Erythroblast (primary cell): ENCODE measurements at regions not wholly inside any gene's neighbourhood (a gene's known extent, or its start where the extent isn't known, plus 50 kb on each side); places are given as distances from the start of the nearest gene placed in this dataset.

Experiments
- GATA1 ChIP-seq: IDR thresholded peaks from 2 replicates; pipeline ENCODE4 v1.6.1; 2011; ENCODE audit warnings: low read depth, mild to moderate bottlenecking, control low read depth, low read length, moderate library complexity
- POLR2A ChIP-seq: IDR thresholded peaks from 2 replicates; pipeline ENCODE4 v1.6.1; 2011; ENCODE audit warnings: mild to moderate bottlenecking, low read length

DNA sequence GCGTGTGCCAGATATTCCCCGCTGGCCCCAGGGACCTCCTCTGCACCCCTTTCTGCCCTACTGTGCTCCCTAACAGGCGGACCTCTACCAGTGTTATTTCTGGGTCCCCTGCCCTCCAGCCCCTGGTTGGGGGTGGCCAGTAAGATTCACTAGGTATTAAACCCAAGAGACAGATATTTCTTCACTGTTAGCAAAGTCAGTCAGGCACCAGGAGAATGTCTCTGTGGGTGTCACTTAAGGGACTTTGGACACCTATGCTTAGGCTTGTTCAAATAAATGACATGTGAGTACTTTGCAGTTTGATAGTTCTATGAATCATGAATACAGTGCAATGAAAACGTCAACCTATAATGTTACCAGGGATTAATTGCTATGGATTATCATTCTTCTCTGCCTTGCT is 234.3 kb upstream of the IGFBP3 start:
- TF ChIP-seq POLR2A (no peak), GATA1 (no peak)
